SU-DHL-6 (cell line): ENCODE measurements at regions not wholly inside any gene's neighbourhood (a gene's known extent, or its start where the extent isn't known, plus 50 kb on each side); places are given as distances from the start of the nearest gene placed in this dataset.

ENCODE experiments used
- H2AFZ ChIP-seq: fragments of 200-600 bp; sonication (generic); 2 replicates; pipeline ENCODE4 v1.6.1; 2014; ENCODE audit warnings: low read depth, mild to moderate bottlenecking, moderate library complexity, mixed read lengths, antibody characterized with exemption, low read length; ENCODE audit not compliant: severe bottlenecking
- H3F3A ChIP-seq: fragments of 200-600 bp; shearing (Covaris generic); 2 replicates; pipeline ENCODE4 v1.6.0; 2016; ENCODE audit warnings: antibody characterized with exemption, mild to moderate bottlenecking; ENCODE audit not compliant: insufficient read depth
- H3K27ac ChIP-seq: fragments of 200-600 bp; sonication (generic); 2 replicates; pipeline ENCODE4 v1.5.1; 2016; ENCODE audit warnings: low read depth, mild to moderate bottlenecking, low read length, moderate library complexity, mixed read lengths
- H3K27me3 ChIP-seq: fragments of 200-600 bp; sonication (generic), shearing (Covaris generic); 2 replicates; pipeline ENCODE4 v1.6.0; 2014; ENCODE audit warnings: mild to moderate bottlenecking, low read length
- H3K36me3 ChIP-seq: fragments of 200-600 bp; sonication (generic); 2 replicates; pipeline ENCODE4 v1.6.1; 2014; ENCODE audit warnings: mild to moderate bottlenecking, low read length, mixed read lengths
- H3K4me2 ChIP-seq: fragments of 300-600, 200-600 bp; shearing (Covaris generic), sonication (generic); 2 replicates; pipeline ENCODE4 v1.6.0; 2014; ENCODE audit warnings: low read length, low read depth, mild to moderate bottlenecking; ENCODE audit not compliant: poor library complexity, severe bottlenecking
- H3K4me3 ChIP-seq: fragments of 200-600 bp; sonication (generic); 2 replicates; pipeline ENCODE4 v1.5.1; 2014; ENCODE audit warnings: antibody characterized with exemption, low read length, mild to moderate bottlenecking, mixed read lengths; ENCODE audit not compliant: insufficient read depth, poor library complexity, severe bottlenecking
- H3K79me2 ChIP-seq: fragments of 200-600 bp; sonication (generic); 2 replicates; pipeline ENCODE4 v1.6.1; 2014; ENCODE audit warnings: mild to moderate bottlenecking, low read length, moderate library complexity; ENCODE audit not compliant: insufficient read depth
- H3K9ac ChIP-seq: fragments of 200-600 bp; sonication (generic); 2 replicates; pipeline ENCODE4 v1.7.0; 2014; ENCODE audit warnings: mild to moderate bottlenecking, low read length
- H3K9me2 ChIP-seq: fragments of 200-600 bp; sonication (generic); replicated peaks from 2 replicates; pipeline ENCODE4 v1.6.1; 2014; ENCODE audit warnings: low read length; ENCODE audit not compliant: insufficient read depth
- H3K9me3 ChIP-seq: fragments of 200-600 bp; sonication (generic); 2 replicates; pipeline ENCODE4 v1.6.1; 2014; ENCODE audit warnings: low read length, mixed read lengths; ENCODE audit not compliant: insufficient read depth
- H4K20me1 ChIP-seq: fragments of 200-600 bp; sonication (generic); 2 replicates; pipeline ENCODE4 v1.6.1; 2014; ENCODE audit warnings: low read depth, mild to moderate bottlenecking, antibody characterized with exemption, low read length, moderate library complexity, mixed read lengths
- EZH2phosphoT487 ChIP-seq: fragments of 200-600 bp; sonication (generic), shearing (Covaris generic); conservative IDR thresholded peaks from 2 replicates; pipeline ENCODE4 v1.6.1; 2018; ENCODE audit warnings: mild to moderate bottlenecking, antibody characterized with exemption, low read length, moderate library complexity, mixed read lengths
- TF ChIP-seq, protein P1 (sequence below): fragments of 200-600 bp; sonication (generic); IDR thresholded peaks from one replicate; pipeline ENCODE4 v1.5.1; 2017; ENCODE audit warnings: antibody characterized with exemption, mild to moderate bottlenecking, low read length, moderate library complexity; ENCODE audit not compliant: insufficient read depth, poor library complexity, severe bottlenecking

DNA sequence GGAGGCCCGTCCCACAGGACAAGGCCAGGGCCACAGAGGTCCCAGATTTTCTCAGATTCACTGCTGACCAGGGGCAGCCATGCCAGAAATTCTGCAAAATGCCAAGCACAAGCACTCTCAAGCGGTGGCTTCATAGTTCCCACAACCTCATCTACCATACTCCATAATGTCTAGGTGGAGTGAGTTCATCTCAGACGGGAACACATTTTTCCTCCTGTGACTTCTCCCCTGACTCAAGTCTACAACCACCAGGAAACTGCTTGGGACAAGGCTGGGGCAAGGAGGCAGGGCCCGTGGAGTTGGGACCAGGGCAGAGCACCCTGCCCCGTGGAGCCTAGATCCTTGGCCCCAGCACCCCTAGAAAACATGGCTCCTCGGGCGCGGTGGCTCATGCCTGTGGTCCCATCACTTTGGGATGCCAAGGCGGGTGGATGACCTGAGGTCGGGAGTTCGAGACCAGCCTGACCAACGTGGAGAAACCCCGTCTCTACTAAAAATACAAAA, 150.7 kb upstream of the HAAO start:
- H2AFZ ChIP-seq: no peak overlapping the region
- no peaks in the 10 kb centered on the region for H3F3A ChIP-seq
- no peak overlapping the region for H3K9ac ChIP-seq
- TF ChIP-seq, protein P1, sequence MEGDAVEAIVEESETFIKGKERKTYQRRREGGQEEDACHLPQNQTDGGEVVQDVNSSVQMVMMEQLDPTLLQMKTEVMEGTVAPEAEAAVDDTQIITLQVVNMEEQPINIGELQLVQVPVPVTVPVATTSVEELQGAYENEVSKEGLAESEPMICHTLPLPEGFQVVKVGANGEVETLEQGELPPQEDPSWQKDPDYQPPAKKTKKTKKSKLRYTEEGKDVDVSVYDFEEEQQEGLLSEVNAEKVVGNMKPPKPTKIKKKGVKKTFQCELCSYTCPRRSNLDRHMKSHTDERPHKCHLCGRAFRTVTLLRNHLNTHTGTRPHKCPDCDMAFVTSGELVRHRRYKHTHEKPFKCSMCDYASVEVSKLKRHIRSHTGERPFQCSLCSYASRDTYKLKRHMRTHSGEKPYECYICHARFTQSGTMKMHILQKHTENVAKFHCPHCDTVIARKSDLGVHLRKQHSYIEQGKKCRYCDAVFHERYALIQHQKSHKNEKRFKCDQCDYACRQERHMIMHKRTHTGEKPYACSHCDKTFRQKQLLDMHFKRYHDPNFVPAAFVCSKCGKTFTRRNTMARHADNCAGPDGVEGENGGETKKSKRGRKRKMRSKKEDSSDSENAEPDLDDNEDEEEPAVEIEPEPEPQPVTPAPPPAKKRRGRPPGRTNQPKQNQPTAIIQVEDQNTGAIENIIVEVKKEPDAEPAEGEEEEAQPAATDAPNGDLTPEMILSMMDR: no peak
- no peak for TF ChIP-seq EZH2phosphoT487
- no peaks in the 10 kb centered on the region for H4K20me1 ChIP-seq
- no peak overlapping the region for H3K27ac ChIP-seq
- H3K4me3 ChIP-seq: no peak overlapping the region
- H3K36me3 ChIP-seq: no peaks in the 10 kb centered on the region
- no peaks in the 10 kb centered on the region for H3K9me3 ChIP-seq
- no peaks in the 10 kb centered on the region for H3K9me2 ChIP-seq
- no peaks in the 10 kb centered on the region for H3K79me2 ChIP-seq
- H3K4me2 ChIP-seq: no peak overlapping the region
- H3K27me3 ChIP-seq: no peaks in the 10 kb centered on the region

GRCh38 chr2:42942214-42942989, 150.0 kb upstream of the HAAO start:
- no peaks in the 10 kb centered on the region for H3F3A ChIP-seq
- H3K79me2 ChIP-seq: no peaks in the 10 kb centered on the region
- H3K9me3 ChIP-seq: no peaks in the 10 kb centered on the region
- no peak overlapping the region for H3K9ac ChIP-seq
- H3K4me2 ChIP-seq: no peak overlapping the region
- H3K27me3 ChIP-seq: no peaks in the 10 kb centered on the region
- H3K36me3 ChIP-seq: no peaks in the 10 kb centered on the region
- no peaks in the 10 kb centered on the region for H3K9me2 ChIP-seq
- no peaks in the 10 kb centered on the region for H4K20me1 ChIP-seq
- no peak for TF ChIP-seq EZH2phosphoT487
- TF ChIP-seq, protein P1: no peak
- H3K4me3 ChIP-seq: no peak overlapping the region
- no peak overlapping the region for H3K27ac ChIP-seq
- H2AFZ ChIP-seq: no peak overlapping the region

GRCh38 chr2:42941633-42942176, 149.3 kb upstream of the HAAO start:
- no peak overlapping the region for H2AFZ ChIP-seq
- H3K4me2 ChIP-seq: no peak overlapping the region
- no peak overlapping the region for H3K27ac ChIP-seq
- H3K36me3 ChIP-seq: no peaks in the 10 kb centered on the region
- no peaks in the 10 kb centered on the region for H3K27me3 ChIP-seq
- no peaks in the 10 kb centered on the region for H3K79me2 ChIP-seq
- no peaks in the 10 kb centered on the region for H3K9me2 ChIP-seq
- H3K9me3 ChIP-seq: no peaks in the 10 kb centered on the region
- H4K20me1 ChIP-seq: no peaks in the 10 kb centered on the region
- TF ChIP-seq, protein P1: no peak
- no peak for TF ChIP-seq EZH2phosphoT487
- no peak overlapping the region for H3K9ac ChIP-seq
- no peak overlapping the region for H3K4me3 ChIP-seq
- H3F3A ChIP-seq: no peaks in the 10 kb centered on the region
